ENCODE measurements at regions not wholly inside any gene's neighbourhood (a gene's known extent, or its start where the extent isn't known, plus 50 kb on each side); places are given as distances from the start of the nearest gene placed in this dataset.
A peak's percentile ranks its signal among the peaks of the same experiment; 100 is the strongest.
"Not testable (repeated sequence)": the region's sequence is repeated elsewhere in the genome, so short reads cannot be mapped to it uniquely, and the experiment has no call there.

- Histone ChIP-seq H3K4me3 (ENCODE audit: low read length) (no peak overlapping the region), H3K27ac (ENCODE audit: low read depth, low read length) (no peak overlapping the region), H3K4me1 (ENCODE audit: control insufficient read depth, insufficient read depth, low read length) (no peaks in the 10 kb centered on the region), H3K27me3 (ENCODE audit: control insufficient read depth, insufficient read depth, low read length, poor library complexity, severe bottlenecking) (no peaks in the 10 kb centered on the region), H3K36me3 (ENCODE audit: control insufficient read depth, insufficient read depth, low read length) (no peaks in the 10 kb centered on the region), H3K9me3 (ENCODE audit: control insufficient read depth, low read length) (no peaks in the 10 kb centered on the region), H3K9ac (ENCODE audit: extremely low read depth, low read length, poor library complexity, severe bottlenecking) (no peak overlapping the region)
- WGBS, 2 experiments (ENCODE audit: insufficient coverage in 1 of 2, insufficient read length in 1 of 2): 86 to 94% methylated on average over 3 to 7 of the region's 7 CpGs
- no peak for TF ChIP-seq CTCF (conservative IDR thresholded peaks at IDR 0.05)
- DNase-seq: peak; percentile 50
- no peaks in the 10 kb centered on the region for H3K9me3 Mint-ChIP-seq
- H3K27ac Mint-ChIP-seq: no peak overlapping the region
- no peaks in the 10 kb centered on the region for H3K36me3 Mint-ChIP-seq (ENCODE audit: low read depth)
- no peak overlapping the region for H3K4me3 Mint-ChIP-seq
- peaks cover 1% of the 10 kb centered on the region for H3K27me3 Mint-ChIP-seq (ENCODE audit: insufficient read depth)
- H3K4me1 Mint-ChIP-seq: peaks cover 15% of the 10 kb centered on the region
Measured at GRCh38 chr10:118961436-118961835, 68.1 kb upstream of the NANOS1 start.

GRCh38 chr10:118962331-118962868, 67.1 kb upstream of the NANOS1 start:
- H3K27me3 ChIP-seq (ENCODE audit: control insufficient read depth, insufficient read depth, low read length, poor library complexity, severe bottlenecking); H3K9me3 ChIP-seq (ENCODE audit: control insufficient read depth, low read length); H3K27me3 Mint-ChIP-seq (ENCODE audit: insufficient read depth); H3K4me3 Mint-ChIP-seq; H3K4me3 ChIP-seq (ENCODE audit: low read length); H3K9ac ChIP-seq (ENCODE audit: extremely low read depth, low read length, poor library complexity, severe bottlenecking); H3K36me3 ChIP-seq (ENCODE audit: control insufficient read depth, insufficient read depth, low read length); H3K36me3 Mint-ChIP-seq (ENCODE audit: low read depth); H3K27ac Mint-ChIP-seq; H3K9me3 Mint-ChIP-seq; H3K4me1 ChIP-seq (ENCODE audit: control insufficient read depth, insufficient read depth, low read length); H3K27ac ChIP-seq (ENCODE audit: low read depth, low read length): not testable (repeated sequence)
- peaks cover 15% of the 10 kb centered on the region for H3K4me1 Mint-ChIP-seq
- peak; percentile 31 for DNase-seq
- 83 to 89% methylated on average over 6 to 7 of the region's 7 CpGs for WGBS, 2 experiments (ENCODE audit: insufficient coverage in 1 of 2, insufficient read length in 1 of 2)

- H3K27ac Mint-ChIP-seq: no peak overlapping the region
- H3K36me3 ChIP-seq (ENCODE audit: control insufficient read depth, insufficient read depth, low read length): no peaks in the 10 kb centered on the region
- TF ChIP-seq CTCF (conservative IDR thresholded peaks at IDR 0.05): no peak
- no peaks in the 10 kb centered on the region for H3K9me3 ChIP-seq (ENCODE audit: control insufficient read depth, low read length)
- peaks cover 1% of the 10 kb centered on the region for H3K27me3 Mint-ChIP-seq (ENCODE audit: insufficient read depth)
- no peak overlapping the region for H3K4me3 Mint-ChIP-seq
- no peaks in the 10 kb centered on the region for H3K27me3 ChIP-seq (ENCODE audit: control insufficient read depth, insufficient read depth, low read length, poor library complexity, severe bottlenecking)
- no peaks in the 10 kb centered on the region for H3K4me1 ChIP-seq (ENCODE audit: control insufficient read depth, insufficient read depth, low read length)
- H3K4me1 Mint-ChIP-seq: peaks cover 15% of the 10 kb centered on the region
- 91% methylated on average over 8 to 10 of the region's 10 CpGs for WGBS, 2 experiments (ENCODE audit: insufficient coverage in 1 of 2, insufficient read length in 1 of 2)
- no peak overlapping the region for H3K27ac ChIP-seq (ENCODE audit: low read depth, low read length)
- H3K4me3 ChIP-seq (ENCODE audit: low read length): no peak overlapping the region
- no peaks in the 10 kb centered on the region for H3K9me3 Mint-ChIP-seq
- DNase-seq: peak; percentile 31
- H3K36me3 Mint-ChIP-seq (ENCODE audit: low read depth): no peaks in the 10 kb centered on the region
- no peak overlapping the region for H3K9ac ChIP-seq (ENCODE audit: extremely low read depth, low read length, poor library complexity, severe bottlenecking)
Measured at GRCh38 chr10:118963341-118963740, 66.2 kb upstream of the NANOS1 start.

GRCh38 chr10:118963933-118964332, 65.6 kb upstream of the NANOS1 start:
- 88% methylated on average over 2 of the region's 2 CpGs; no CpG with 5 or more reads in 1 of the 2 experiments for WGBS, 2 experiments (ENCODE audit: insufficient coverage in 1 of 2, insufficient read length in 1 of 2)
- Mint-ChIP-seq H3K36me3 (ENCODE audit: low read depth) (no peaks in the 10 kb centered on the region), H3K4me3 (no peak overlapping the region), H3K27ac (no peak overlapping the region), H3K4me1 (peaks cover 15% of the 10 kb centered on the region), H3K27me3 (ENCODE audit: insufficient read depth) (peaks cover 1% of the 10 kb centered on the region), H3K9me3 (no peaks in the 10 kb centered on the region)
- DNase-seq: peak; percentile 32
- H3K4me1 ChIP-seq (ENCODE audit: control insufficient read depth, insufficient read depth, low read length): no peaks in the 10 kb centered on the region
- TF ChIP-seq CTCF (conservative IDR thresholded peaks at IDR 0.05): no peak
- H3K9ac ChIP-seq (ENCODE audit: extremely low read depth, low read length, poor library complexity, severe bottlenecking): no peak overlapping the region
- H3K4me3 ChIP-seq (ENCODE audit: low read length): no peak overlapping the region
- H3K9me3 ChIP-seq (ENCODE audit: control insufficient read depth, low read length): no peaks in the 10 kb centered on the region
- no peak overlapping the region for H3K27ac ChIP-seq (ENCODE audit: low read depth, low read length)
- no peaks in the 10 kb centered on the region for H3K36me3 ChIP-seq (ENCODE audit: control insufficient read depth, insufficient read depth, low read length)
- H3K27me3 ChIP-seq (ENCODE audit: control insufficient read depth, insufficient read depth, low read length, poor library complexity, severe bottlenecking): no peaks in the 10 kb centered on the region

- H3K27ac Mint-ChIP-seq; H3K27ac ChIP-seq (ENCODE audit: low read depth, low read length); H3K27me3 ChIP-seq (ENCODE audit: control insufficient read depth, insufficient read depth, low read length, poor library complexity, severe bottlenecking); H3K36me3 ChIP-seq (ENCODE audit: control insufficient read depth, insufficient read depth, low read length); H3K4me3 Mint-ChIP-seq; H3K4me3 ChIP-seq (ENCODE audit: low read length); H3K4me1 ChIP-seq (ENCODE audit: control insufficient read depth, insufficient read depth, low read length); DNase-seq; H3K9me3 Mint-ChIP-seq; H3K27me3 Mint-ChIP-seq (ENCODE audit: insufficient read depth); H3K36me3 Mint-ChIP-seq (ENCODE audit: low read depth); H3K9ac ChIP-seq (ENCODE audit: extremely low read depth, low read length, poor library complexity, severe bottlenecking); H3K9me3 ChIP-seq (ENCODE audit: control insufficient read depth, low read length): not testable (repeated sequence)
- H3K4me1 Mint-ChIP-seq: peaks cover 13% of the 10 kb centered on the region
- 79 to 87% methylated on average over 2 to 3 of the region's 3 CpGs for WGBS, 2 experiments (ENCODE audit: insufficient coverage in 1 of 2, insufficient read length in 1 of 2)
Measured at GRCh38 chr10:118964476-118964875, 65.0 kb upstream of the NANOS1 start.

Measured in endodermal cell (in vitro differentiated cells).